ENCODE measurements at regions not wholly inside any gene's neighbourhood (a gene's known extent, or its start where the extent isn't known, plus 50 kb on each side); places are given as distances from the start of the nearest gene placed in this dataset.
"Not testable (repeated sequence)": the region's sequence is repeated elsewhere in the genome, so short reads cannot be mapped to it uniquely, and the experiment has no call there.

GRCh38 chr20:53891306-53891894 lies 179.0 kb downstream of the BCAS1 start:
- no peak for DNase-seq (ENCODE audit: low spot score)

- DNase-seq (ENCODE audit: low spot score) = no peak
Observed at GRCh38 chr20:53890443-53891305, 179.7 kb downstream of the BCAS1 start.

GRCh38 chr20:53889411-53890148 lies 180.8 kb downstream of the BCAS1 start:
- DNase-seq (ENCODE audit: low spot score) = no peak

GRCh38 chr20:53888951-53889350 lies 181.4 kb downstream of the BCAS1 start:
- DNase-seq (ENCODE audit: low spot score) = no peak

- no peak for DNase-seq (ENCODE audit: low spot score)
Observed at GRCh38 chr20:53888510-53888909, 181.9 kb downstream of the BCAS1 start.

- DNase-seq (ENCODE audit: low spot score) = no peak
Observed at GRCh38 chr20:53887973-53888372, 182.4 kb downstream of the BCAS1 start.

GRCh38 chr20:53884859-53885541 lies 185.4 kb downstream of the BCAS1 start:
- no peak for DNase-seq (ENCODE audit: low spot score)

GRCh38 chr20:53883098-53883911 lies 187.1 kb downstream of the BCAS1 start:
- no peak for DNase-seq (ENCODE audit: low spot score)

- not testable (repeated sequence) for DNase-seq (ENCODE audit: low spot score)
Observed at GRCh38 chr20:53882438-53882986, 187.9 kb downstream of the BCAS1 start.

- no peak for DNase-seq (ENCODE audit: low spot score)
Observed at GRCh38 chr20:53881362-53881761, 189.0 kb downstream of the BCAS1 start.

GRCh38 chr20:53880108-53880641 lies 190.2 kb downstream of the BCAS1 start:
- no peak for DNase-seq (ENCODE audit: low spot score)

- DNase-seq (ENCODE audit: low spot score) = no peak
Observed at GRCh38 chr20:53879048-53879684, 191.2 kb downstream of the BCAS1 start.

- no peak for DNase-seq (ENCODE audit: low spot score)
Observed at GRCh38 chr20:53878262-53879047, 191.9 kb downstream of the BCAS1 start.

- no peak for DNase-seq (ENCODE audit: low spot score)
Observed at GRCh38 chr20:53876956-53877355, 193.4 kb downstream of the BCAS1 start.

GRCh38 chr20:53876470-53876869 lies 193.9 kb downstream of the BCAS1 start:
- no peak for DNase-seq (ENCODE audit: low spot score)

GRCh38 chr20:53875452-53875851 lies 194.9 kb downstream of the BCAS1 start:
- DNase-seq (ENCODE audit: low spot score) = no peak

- no peak for DNase-seq (ENCODE audit: low spot score)
Observed at GRCh38 chr20:53874706-53875105, 195.7 kb downstream of the BCAS1 start.

GRCh38 chr20:53874104-53874503 lies 196.3 kb downstream of the BCAS1 start:
- DNase-seq (ENCODE audit: low spot score) = no peak

- DNase-seq (ENCODE audit: low spot score) = no peak
Observed at GRCh38 chr20:53873230-53873604, 197.2 kb downstream of the BCAS1 start.

Measured in NAMALWA (cell line).